Lower leg skin (tissue), 4 donors: ENCODE measurements at regions not wholly inside any gene's neighbourhood (a gene's known extent, or its start where the extent isn't known, plus 50 kb on each side); places are given as distances from the start of the nearest gene placed in this dataset.

ENCODE experiments used
- DNase-seq, 2 donors: peaks; one replicate each; pipeline ENCODE4 v3.0.0-alpha.2; 2019; ENCODE audit warnings: low spot score in 2 of 2
- H3K4me3 ChIP-seq: fragments of 200-600 bp; sonication (generic); 2 replicates; pipeline ENCODE4 v1.5.1; 2017; ENCODE audit warnings: mild to moderate bottlenecking, low read depth; ENCODE audit not compliant: poor library complexity, severe bottlenecking
- CTCF ChIP-seq, 3 donors: fragments of 450-650 bp; IDR thresholded peaks; one replicate each; pipeline ENCODE4 v1.5.1; 2016; ENCODE audit warnings: antibody characterized with exemption in 3 of 3, mild to moderate bottlenecking in 3 of 3, moderate library complexity in 2 of 3
- POLR2A ChIP-seq, 2 donors: fragments of 450-650 bp; IDR thresholded peaks; one replicate each; pipeline ENCODE4 v1.6.1; 2016 to 2017; ENCODE audit warnings: antibody characterized with exemption in 2 of 2, mild to moderate bottlenecking in 1 of 2, moderate library complexity in 1 of 2
- WGBS, 2 donors: methylation state at CpG; one replicate each; pipeline ENCODE4 v1.1.5; 2018; 5-methylcytosine and 5-hydroxymethylcytosine counted together
- intact Hi-C: fragments of 100-400 bp; cut with DNase I; formaldehyde crosslinking; loops from one replicate; pipeline ENCODE4 v1.15.0; 2023; ENCODE audit warnings: low total_unique reads

GRCh38 chr6:73901986-73902385 lies 206.0 kb downstream of the CD109 start:
- TF ChIP-seq POLR2A (IDR thresholded peaks at IDR 0.05) (no peak), CTCF (IDR thresholded peaks at IDR 0.05) (no peak)
- intact Hi-C loops = no loop called here
- DNase-seq = no peak
- H3K4me3 ChIP-seq = no peak overlapping the region

- no peak for DNase-seq
- intact Hi-C loops = no loop called here
- H3K4me3 ChIP-seq = no peak overlapping the region
- TF ChIP-seq POLR2A (IDR thresholded peaks at IDR 0.05) (no peak), CTCF (IDR thresholded peaks at IDR 0.05) (no peak)
These were observed 205.3 kb downstream of the CD109 start for GRCh38 chr6:73901311-73901710.

- no peak for TF ChIP-seq CTCF (IDR thresholded peaks at IDR 0.05)
- no peak for TF ChIP-seq POLR2A (IDR thresholded peaks at IDR 0.05)
- 51 to 75% methylated on average over 3 of the region's 3 CpGs for WGBS, 2 donors
- intact Hi-C loops = no loop called here
- no peak overlapping the region for H3K4me3 ChIP-seq
- DNase-seq = no peak
These were observed 202.6 kb downstream of the CD109 start for GRCh38 chr6:73898599-73898998.

GRCh38 chr6:73893696-73894095 lies 197.7 kb downstream of the CD109 start:
- intact Hi-C loops = no loop called here
- no peak for TF ChIP-seq POLR2A (IDR thresholded peaks at IDR 0.05)
- no peak for TF ChIP-seq CTCF (IDR thresholded peaks at IDR 0.05)
- DNase-seq = no peak
- WGBS, 2 donors = 66 to 76% methylated on average over 4 of the region's 4 CpGs
- H3K4me3 ChIP-seq = no peak overlapping the region

GRCh38 chr6:73888050-73888449 lies 192.0 kb downstream of the CD109 start:
- TF ChIP-seq CTCF (IDR thresholded peaks at IDR 0.05) (no peak), POLR2A (IDR thresholded peaks at IDR 0.05) (no peak)
- 63 to 77% methylated on average over 4 of the region's 4 CpGs for WGBS, 2 donors
- DNase-seq = no peak
- intact Hi-C loops = no loop called here
- H3K4me3 ChIP-seq = no peak overlapping the region

GRCh38 chr6:73885393-73885792 lies 189.4 kb downstream of the CD109 start:
- 60 to 79% methylated on average over 7 of the region's 7 CpGs for WGBS, 2 donors
- TF ChIP-seq POLR2A (IDR thresholded peaks at IDR 0.05) = no peak
- TF ChIP-seq CTCF (IDR thresholded peaks at IDR 0.05) = no peak
- intact Hi-C loops = no loop called here
- DNase-seq = no peak
- no peak overlapping the region for H3K4me3 ChIP-seq
